ENCODE measurements at regions not wholly inside any gene's neighbourhood (a gene's known extent, or its start where the extent isn't known, plus 50 kb on each side); places are given as distances from the start of the nearest gene placed in this dataset.
A peak's percentile ranks its signal among the peaks of the same experiment; 100 is the strongest.

DNA sequence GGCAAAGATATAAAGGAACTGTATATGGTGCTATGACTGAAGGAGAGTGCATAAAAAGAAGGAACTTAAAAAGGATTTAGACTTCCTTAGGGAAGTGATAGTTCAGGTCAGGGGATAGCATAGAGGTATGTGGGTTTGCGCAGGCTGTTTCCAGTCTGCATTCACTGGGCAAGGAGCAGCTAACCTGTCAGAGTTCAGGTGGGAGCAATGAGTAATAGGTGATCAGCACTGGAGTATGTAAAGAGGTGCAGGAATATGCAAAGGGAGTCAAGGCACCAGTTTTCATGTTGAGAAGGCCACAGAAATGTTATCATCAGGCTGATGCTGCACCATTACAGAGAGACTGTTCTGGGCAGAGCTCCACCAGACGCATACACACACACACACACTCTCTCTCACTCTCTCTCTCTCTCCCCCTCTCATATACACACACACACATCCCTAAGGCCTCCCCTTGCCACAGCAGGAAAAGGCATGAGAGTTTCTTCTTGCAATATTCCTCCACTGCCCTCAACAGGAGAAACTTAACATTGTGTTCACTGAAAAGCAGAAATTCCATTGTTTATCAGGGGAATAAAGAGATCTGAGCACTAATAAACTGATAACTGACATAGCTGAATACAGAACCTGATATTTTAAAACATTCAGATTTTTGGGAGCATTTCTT is 256.4 kb upstream of the GRID2 start:
- FAIRE-seq (no peak), DNase-seq (ENCODE audit: low read depth) (peak; percentile 46)
- Mint-ChIP-seq H3K9me3 (ENCODE audit: unreplicated experiment) (peaks cover 6% of the 10 kb centered on the region), H3K27ac (ENCODE audit: unreplicated experiment) (no peak overlapping the region), H3K4me1 (ENCODE audit: low read depth, unreplicated experiment) (no peaks in the 10 kb centered on the region), H3K36me3 (ENCODE audit: low read depth, unreplicated experiment) (peaks cover under 1% of the 10 kb centered on the region), H3K4me3 (ENCODE audit: unreplicated experiment) (no peak overlapping the region), H3K27me3 (ENCODE audit: low read depth, unreplicated experiment) (no peaks in the 10 kb centered on the region)
- no peaks in the 10 kb centered on the region for H3K27me3 ChIP-seq (ENCODE audit: insufficient read depth, low read length)
- no peaks in the 10 kb centered on the region for H4K20me1 ChIP-seq (ENCODE audit: insufficient read depth, low read length)
- no peaks in the 10 kb centered on the region for H3K36me3 ChIP-seq (ENCODE audit: insufficient read depth, low read length)
- H3K9ac ChIP-seq (ENCODE audit: low read length) = no peak overlapping the region
- no peaks in the 10 kb centered on the region for H3K4me1 ChIP-seq (ENCODE audit: insufficient read depth, low read length)
- no peaks in the 10 kb centered on the region for H3K9me3 ChIP-seq (ENCODE audit: insufficient read depth, low read depth, low read length)
- no peaks in the 10 kb centered on the region for H3K79me2 ChIP-seq (ENCODE audit: insufficient read depth, low read length)
- no peak overlapping the region for H3K4me3 ChIP-seq (ENCODE audit: insufficient read depth, low read depth, low read length)
- no peak overlapping the region for H3K27ac ChIP-seq (ENCODE audit: low read depth, low read length)
- TF ChIP-seq EZH2 (IDR thresholded peaks at IDR 0.05; ENCODE audit: insufficient read depth, low read length) = no peak
- TF ChIP-seq, protein P1, sequence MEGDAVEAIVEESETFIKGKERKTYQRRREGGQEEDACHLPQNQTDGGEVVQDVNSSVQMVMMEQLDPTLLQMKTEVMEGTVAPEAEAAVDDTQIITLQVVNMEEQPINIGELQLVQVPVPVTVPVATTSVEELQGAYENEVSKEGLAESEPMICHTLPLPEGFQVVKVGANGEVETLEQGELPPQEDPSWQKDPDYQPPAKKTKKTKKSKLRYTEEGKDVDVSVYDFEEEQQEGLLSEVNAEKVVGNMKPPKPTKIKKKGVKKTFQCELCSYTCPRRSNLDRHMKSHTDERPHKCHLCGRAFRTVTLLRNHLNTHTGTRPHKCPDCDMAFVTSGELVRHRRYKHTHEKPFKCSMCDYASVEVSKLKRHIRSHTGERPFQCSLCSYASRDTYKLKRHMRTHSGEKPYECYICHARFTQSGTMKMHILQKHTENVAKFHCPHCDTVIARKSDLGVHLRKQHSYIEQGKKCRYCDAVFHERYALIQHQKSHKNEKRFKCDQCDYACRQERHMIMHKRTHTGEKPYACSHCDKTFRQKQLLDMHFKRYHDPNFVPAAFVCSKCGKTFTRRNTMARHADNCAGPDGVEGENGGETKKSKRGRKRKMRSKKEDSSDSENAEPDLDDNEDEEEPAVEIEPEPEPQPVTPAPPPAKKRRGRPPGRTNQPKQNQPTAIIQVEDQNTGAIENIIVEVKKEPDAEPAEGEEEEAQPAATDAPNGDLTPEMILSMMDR (IDR thresholded peaks at IDR 0.05; ENCODE audit: insufficient read depth, low read depth, low read length) = no peak
- no peak overlapping the region for H2AFZ ChIP-seq (ENCODE audit: low read depth, low read length)
- H3K4me2 ChIP-seq (ENCODE audit: low read length) = no peak overlapping the region

GRCh38 chr4:92050875-92051274 is 252.9 kb upstream of the GRID2 start:
- TF ChIP-seq, protein P1 (IDR thresholded peaks at IDR 0.05; ENCODE audit: insufficient read depth, low read depth, low read length) = no peak
- TF ChIP-seq EZH2 (IDR thresholded peaks at IDR 0.05; ENCODE audit: insufficient read depth, low read length) = no peak
- Histone ChIP-seq H3K9me3 (ENCODE audit: insufficient read depth, low read depth, low read length) (no peaks in the 10 kb centered on the region), H3K9ac (ENCODE audit: low read length) (no peak overlapping the region), H3K36me3 (ENCODE audit: insufficient read depth, low read length) (no peaks in the 10 kb centered on the region), H3K27ac (ENCODE audit: low read depth, low read length) (no peak overlapping the region), H3K79me2 (ENCODE audit: insufficient read depth, low read length) (no peaks in the 10 kb centered on the region), H2AFZ (ENCODE audit: low read depth, low read length) (no peak overlapping the region), H3K4me1 (ENCODE audit: insufficient read depth, low read length) (no peaks in the 10 kb centered on the region), H3K27me3 (ENCODE audit: insufficient read depth, low read length) (no peaks in the 10 kb centered on the region), H4K20me1 (ENCODE audit: insufficient read depth, low read length) (no peaks in the 10 kb centered on the region), H3K4me3 (ENCODE audit: insufficient read depth, low read depth, low read length) (no peak overlapping the region), H3K4me2 (ENCODE audit: low read length) (no peak overlapping the region)
- peaks cover 7% of the 10 kb centered on the region for H3K9me3 Mint-ChIP-seq (ENCODE audit: unreplicated experiment)
- H3K4me3 Mint-ChIP-seq (ENCODE audit: unreplicated experiment) = no peak overlapping the region
- no peaks in the 10 kb centered on the region for H3K4me1 Mint-ChIP-seq (ENCODE audit: low read depth, unreplicated experiment)
- DNase-seq (ENCODE audit: low read depth) (no peak), FAIRE-seq (no peak)
- H3K36me3 Mint-ChIP-seq (ENCODE audit: low read depth, unreplicated experiment) = peaks cover 1% of the 10 kb centered on the region
- no peaks in the 10 kb centered on the region for H3K27me3 Mint-ChIP-seq (ENCODE audit: low read depth, unreplicated experiment)
- no peak overlapping the region for H3K27ac Mint-ChIP-seq (ENCODE audit: unreplicated experiment)

- no peaks in the 10 kb centered on the region for H3K36me3 ChIP-seq (ENCODE audit: insufficient read depth, low read length)
- no peaks in the 10 kb centered on the region for H3K9me3 Mint-ChIP-seq (ENCODE audit: unreplicated experiment)
- FAIRE-seq = no peak
- H3K4me2 ChIP-seq (ENCODE audit: low read length) = no peak overlapping the region
- no peaks in the 10 kb centered on the region for H3K27me3 ChIP-seq (ENCODE audit: insufficient read depth, low read length)
- H3K9me3 ChIP-seq (ENCODE audit: insufficient read depth, low read depth, low read length) = no peaks in the 10 kb centered on the region
- TF ChIP-seq, protein P1 (IDR thresholded peaks at IDR 0.05; ENCODE audit: insufficient read depth, low read depth, low read length) = no peak
- TF ChIP-seq EZH2 (IDR thresholded peaks at IDR 0.05; ENCODE audit: insufficient read depth, low read length) = no peak
- H3K4me1 ChIP-seq (ENCODE audit: insufficient read depth, low read length) = no peaks in the 10 kb centered on the region
- H3K27me3 Mint-ChIP-seq (ENCODE audit: low read depth, unreplicated experiment) = no peaks in the 10 kb centered on the region
- H3K27ac Mint-ChIP-seq (ENCODE audit: unreplicated experiment) = no peak overlapping the region
- no peak overlapping the region for H3K9ac ChIP-seq (ENCODE audit: low read length)
- H3K4me3 ChIP-seq (ENCODE audit: insufficient read depth, low read depth, low read length) = no peak overlapping the region
- no peak overlapping the region for H3K4me3 Mint-ChIP-seq (ENCODE audit: unreplicated experiment)
- H3K4me1 Mint-ChIP-seq (ENCODE audit: low read depth, unreplicated experiment) = no peaks in the 10 kb centered on the region
- no peak overlapping the region for H2AFZ ChIP-seq (ENCODE audit: low read depth, low read length)
- H3K36me3 Mint-ChIP-seq (ENCODE audit: low read depth, unreplicated experiment) = no peaks in the 10 kb centered on the region
- DNase-seq (ENCODE audit: low read depth) = no peak
- H4K20me1 ChIP-seq (ENCODE audit: insufficient read depth, low read length) = no peaks in the 10 kb centered on the region
- H3K79me2 ChIP-seq (ENCODE audit: insufficient read depth, low read length) = no peaks in the 10 kb centered on the region
- no peak overlapping the region for H3K27ac ChIP-seq (ENCODE audit: low read depth, low read length)
Measured at GRCh38 chr4:92059615-92060014, 244.2 kb upstream of the GRID2 start.
